Neural cell (in vitro differentiated cells): ENCODE measurements at regions not wholly inside any gene's neighbourhood (a gene's known extent, or its start where the extent isn't known, plus 50 kb on each side); places are given as distances from the start of the nearest gene placed in this dataset.
"Not testable (repeated sequence)": the region's sequence is repeated elsewhere in the genome, so short reads cannot be mapped to it uniquely, and the experiment has no call there.

Source experiments
- H2AFZ ChIP-seq: fragments of 200-600, 300-800 bp; sonication (generic), shearing (Covaris generic); 2 replicates; pipeline ENCODE4 v1.6.0; 2014; ENCODE audit warnings: low read depth, mild to moderate bottlenecking, antibody characterized with exemption, low read length, moderate library complexity
- H3F3A ChIP-seq: fragments of 200-600 bp; shearing (Covaris generic); 2 replicates; pipeline ENCODE4 v1.6.1; 2016; ENCODE audit warnings: mild to moderate bottlenecking, moderate library complexity, mixed read lengths, antibody characterized with exemption, low read length; ENCODE audit not compliant: insufficient read depth, poor library complexity, severe bottlenecking
- H3K27ac ChIP-seq: fragments of 200-600, 300-800 bp; sonication (generic), shearing (Covaris generic); 2 replicates; pipeline ENCODE4 v1.5.1; 2014; ENCODE audit warnings: mild to moderate bottlenecking, low read length, moderate library complexity
- H3K27me3 ChIP-seq: fragments of 300-800, 200-600 bp; sonication (generic), shearing (Covaris generic); 2 replicates; pipeline ENCODE4 v1.6.0; 2014; ENCODE audit warnings: mild to moderate bottlenecking, low read depth, low read length, moderate library complexity; ENCODE audit not compliant: insufficient read depth
- H3K36me3 ChIP-seq: fragments of 300-800, 200-600 bp; sonication (generic), shearing (Covaris generic); 2 replicates; pipeline ENCODE4 v1.5.1; 2014; ENCODE audit warnings: mild to moderate bottlenecking, antibody characterized with exemption, low read length, moderate library complexity; ENCODE audit not compliant: insufficient read depth
- H3K4me2 ChIP-seq: fragments of 300-800, 200-600 bp; sonication (generic), shearing (Covaris generic); 2 replicates; pipeline ENCODE4 v1.6.0; 2014; ENCODE audit warnings: mild to moderate bottlenecking, low read length
- H3K4me3 ChIP-seq: fragments of 300-800, 200-600 bp; sonication (generic), shearing (Covaris generic); 2 replicates; pipeline ENCODE4 v1.5.1; 2014; ENCODE audit warnings: mild to moderate bottlenecking, low read length, moderate library complexity
- H3K79me2 ChIP-seq: fragments of 200-600 bp; shearing (Covaris generic); replicated peaks from 2 replicates; pipeline ENCODE4 v1.6.0; 2014; ENCODE audit warnings: mild to moderate bottlenecking, low read length, moderate library complexity; ENCODE audit not compliant: insufficient read depth
- H3K9ac ChIP-seq: fragments of 300-800, 200-600 bp; sonication (generic), shearing (Covaris generic); 2 replicates; pipeline ENCODE4 v1.6.1; 2016; ENCODE audit warnings: mild to moderate bottlenecking, low read length, mixed read lengths
- H3K9me2 ChIP-seq: fragments of 200-600 bp; shearing (Covaris generic); 2 replicates; pipeline ENCODE4 v1.6.1; 2016; ENCODE audit warnings: mild to moderate bottlenecking, low read length, mixed read lengths; ENCODE audit not compliant: insufficient read depth
- H3K9me3 ChIP-seq: fragments of 200-600, 300-800 bp; sonication (generic), shearing (Covaris generic); 2 replicates; pipeline ENCODE4 v1.6.1; 2016; ENCODE audit warnings: mild to moderate bottlenecking, mixed run types, low read length, moderate library complexity, mixed read lengths
- H4K20me1 ChIP-seq: fragments of 200-600 bp; shearing (Covaris generic); 2 replicates; pipeline ENCODE4 v1.6.1; 2016; ENCODE audit warnings: mild to moderate bottlenecking, mixed run types; ENCODE audit not compliant: insufficient read depth
- CTCF ChIP-seq: fragments of 450-650 bp; IDR thresholded peaks from 2 replicates; pipeline ENCODE4 v1.5.1; 2014; ENCODE audit warnings: antibody characterized with exemption, mild to moderate bottlenecking, moderate library complexity; ENCODE audit not compliant: poor library complexity, severe bottlenecking
- EP300 ChIP-seq: fragments of 450-650 bp; conservative IDR thresholded peaks from 2 replicates; pipeline ENCODE4 v1.6.1; 2014; ENCODE audit warnings: antibody characterized with exemption, mild to moderate bottlenecking, moderate library complexity; ENCODE audit not compliant: poor library complexity, severe bottlenecking
- EZH2 ChIP-seq: fragments of 200-600, 300-800 bp; shearing (Covaris generic), sonication (generic); IDR thresholded peaks from 2 replicates; pipeline ENCODE4 v1.6.1; 2014; ENCODE audit warnings: antibody characterized with exemption, low read length, borderline replicate concordance, mild to moderate bottlenecking; ENCODE audit not compliant: insufficient read depth, poor library complexity, severe bottlenecking
- MXI1 ChIP-seq: fragments of 450-650 bp; conservative IDR thresholded peaks from 2 replicates; pipeline ENCODE4 v1.6.1; 2014; ENCODE audit warnings: antibody characterized with exemption, mild to moderate bottlenecking; ENCODE audit not compliant: poor library complexity, severe bottlenecking
- POLR2AphosphoS5 ChIP-seq: IDR thresholded peaks from 2 replicates; pipeline ENCODE4 v1.6.1; 2012
- RAD21 ChIP-seq: fragments of 450-650 bp; conservative IDR thresholded peaks from 2 replicates; pipeline ENCODE4 v1.6.1; 2014; ENCODE audit warnings: antibody characterized with exemption, mild to moderate bottlenecking, moderate library complexity
- REST ChIP-seq: IDR thresholded peaks from 2 replicates; pipeline ENCODE4 v1.6.1; 2012; ENCODE audit warnings: borderline replicate concordance
- SMC3 ChIP-seq: fragments of 450-650 bp; conservative IDR thresholded peaks from 2 replicates; pipeline ENCODE4 v1.6.1; 2014; ENCODE audit warnings: antibody characterized with exemption, mild to moderate bottlenecking, moderate library complexity; ENCODE audit not compliant: poor library complexity
- TAF1 ChIP-seq: IDR thresholded peaks from 2 replicates; pipeline ENCODE4 v1.6.1; 2012; ENCODE audit warnings: low read depth

- H3K27me3 ChIP-seq: no peaks in the 10 kb centered on the region
- no peaks in the 10 kb centered on the region for H4K20me1 ChIP-seq
- no peak overlapping the region for H3K27ac ChIP-seq
- no peaks in the 10 kb centered on the region for H3K79me2 ChIP-seq
- TF ChIP-seq EZH2: no peak
- H3F3A ChIP-seq: no peaks in the 10 kb centered on the region
- H3K9me2 ChIP-seq: no peaks in the 10 kb centered on the region
- no peaks in the 10 kb centered on the region for H3K9me3 ChIP-seq
- H3K36me3 ChIP-seq: no peaks in the 10 kb centered on the region
- H3K4me3 ChIP-seq: no peak overlapping the region
- no peak overlapping the region for H3K9ac ChIP-seq
- H2AFZ ChIP-seq: no peak overlapping the region
- no peak overlapping the region for H3K4me2 ChIP-seq
Observed at GRCh38 chr1:191438979-191439378, 719.3 kb upstream of the RGS18 start.

GRCh38 chr1:191448279-191448678 lies 710.0 kb upstream of the RGS18 start:
- not testable (repeated sequence) for H2AFZ ChIP-seq, H3K27me3 ChIP-seq, H3K36me3 ChIP-seq, H3K4me3 ChIP-seq, H3K9me2 ChIP-seq, H3F3A ChIP-seq, H3K9ac ChIP-seq, H4K20me1 ChIP-seq, H3K27ac ChIP-seq, H3K79me2 ChIP-seq, H3K4me2 ChIP-seq, H3K9me3 ChIP-seq

GRCh38 chr1:191452586-191452985 lies 705.7 kb upstream of the RGS18 start:
- H3K9me3 ChIP-seq: no peaks in the 10 kb centered on the region
- H3K9me2 ChIP-seq: no peaks in the 10 kb centered on the region
- H3K4me3 ChIP-seq: no peak overlapping the region
- H3K27me3 ChIP-seq: no peaks in the 10 kb centered on the region
- H3K27ac ChIP-seq: no peak overlapping the region
- H3K36me3 ChIP-seq: no peaks in the 10 kb centered on the region
- H3F3A ChIP-seq: no peaks in the 10 kb centered on the region
- H3K9ac ChIP-seq: no peak overlapping the region
- no peaks in the 10 kb centered on the region for H3K79me2 ChIP-seq
- H3K4me2 ChIP-seq: no peak overlapping the region
- no peaks in the 10 kb centered on the region for H4K20me1 ChIP-seq
- H2AFZ ChIP-seq: no peak overlapping the region
- TF ChIP-seq SMC3 (no peak), POLR2AphosphoS5 (no peak), EZH2 (no peak), EP300 (no peak)

GRCh38 chr1:191453487-191453886 lies 704.8 kb upstream of the RGS18 start:
- TF ChIP-seq SMC3 (no peak), EZH2 (no peak), RAD21 (no peak), TAF1 (no peak), EP300 (no peak), MXI1 (no peak), CTCF (no peak), REST (no peak)
- Histone ChIP-seq H2AFZ (no peak overlapping the region), H3K9me3 (no peaks in the 10 kb centered on the region), H3K4me3 (no peak overlapping the region), H3K36me3 (no peaks in the 10 kb centered on the region), H3K27me3 (no peaks in the 10 kb centered on the region), H3K27ac (no peak overlapping the region), H4K20me1 (no peaks in the 10 kb centered on the region), H3K79me2 (no peaks in the 10 kb centered on the region), H3K9me2 (no peaks in the 10 kb centered on the region), H3F3A (no peaks in the 10 kb centered on the region), H3K9ac (no peak overlapping the region), H3K4me2 (no peak overlapping the region)
